Omental fat pad (tissue), 3 donors: ENCODE measurements at regions not wholly inside any gene's neighbourhood (a gene's known extent, or its start where the extent isn't known, plus 50 kb on each side); places are given as distances from the start of the nearest gene placed in this dataset.
A peak's percentile ranks its signal among the peaks of the same experiment; 100 is the strongest.

Experiments
- ATAC-seq: fragments of 150-250 bp; one replicate; pipeline ENCODE4 v1.9.1; 2016; ENCODE audit warnings: mild to moderate bottlenecking, moderate library complexity; ENCODE audit not compliant: low FRiP score
- DNase-seq: peaks from one replicate; pipeline ENCODE4 v3.0.0-alpha.2; 2019; ENCODE audit warnings: low spot score
- TF ChIP-seq, protein P1 (sequence below), 3 donors: fragments of 450-650 bp; IDR thresholded peaks; one replicate each; pipeline ENCODE4 v1.5.1; 2016 to 2017; ENCODE audit warnings: antibody characterized with exemption in 3 of 3, mild to moderate bottlenecking in 3 of 3, moderate library complexity in 2 of 3

DNA sequence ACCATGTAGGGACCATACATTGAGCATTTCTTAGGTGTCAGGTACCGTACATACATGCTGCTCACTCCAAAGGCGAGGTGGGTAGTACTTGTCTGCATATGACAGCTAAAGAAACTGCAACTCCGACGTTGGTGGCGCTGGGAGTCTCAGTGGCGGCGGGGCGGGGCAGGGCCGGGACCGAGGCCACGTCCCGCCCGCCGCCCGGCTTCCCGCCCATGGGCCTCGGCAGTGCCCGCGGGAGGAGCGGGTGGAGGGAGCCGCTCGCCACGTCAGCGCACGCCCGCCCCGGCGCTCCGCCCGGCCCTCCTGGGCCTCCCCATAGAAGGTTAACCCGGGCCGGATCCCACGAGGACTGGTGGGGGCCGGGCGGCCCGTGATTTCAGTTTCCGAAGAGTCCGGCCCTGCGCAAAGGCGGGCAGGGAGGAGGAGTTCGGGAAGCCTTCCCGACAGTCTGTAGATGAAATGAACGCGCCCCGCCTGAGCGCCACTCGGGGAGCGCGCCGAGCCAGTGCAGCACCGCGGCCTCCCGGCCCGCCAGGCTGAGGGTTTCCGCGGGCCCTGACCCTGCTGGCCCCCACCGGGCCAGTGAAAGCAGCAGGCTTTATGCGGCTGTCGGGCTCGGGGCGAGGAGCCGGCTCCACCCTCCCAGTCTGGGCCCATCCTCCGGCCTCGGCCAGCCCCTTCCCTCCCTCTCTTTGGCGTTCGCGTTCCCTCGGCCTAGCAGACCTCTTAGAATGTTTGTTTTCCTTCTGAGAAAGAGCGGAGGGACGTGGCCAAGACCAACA is 119.9 kb upstream of the JUN start:
- TF ChIP-seq, protein P1, sequence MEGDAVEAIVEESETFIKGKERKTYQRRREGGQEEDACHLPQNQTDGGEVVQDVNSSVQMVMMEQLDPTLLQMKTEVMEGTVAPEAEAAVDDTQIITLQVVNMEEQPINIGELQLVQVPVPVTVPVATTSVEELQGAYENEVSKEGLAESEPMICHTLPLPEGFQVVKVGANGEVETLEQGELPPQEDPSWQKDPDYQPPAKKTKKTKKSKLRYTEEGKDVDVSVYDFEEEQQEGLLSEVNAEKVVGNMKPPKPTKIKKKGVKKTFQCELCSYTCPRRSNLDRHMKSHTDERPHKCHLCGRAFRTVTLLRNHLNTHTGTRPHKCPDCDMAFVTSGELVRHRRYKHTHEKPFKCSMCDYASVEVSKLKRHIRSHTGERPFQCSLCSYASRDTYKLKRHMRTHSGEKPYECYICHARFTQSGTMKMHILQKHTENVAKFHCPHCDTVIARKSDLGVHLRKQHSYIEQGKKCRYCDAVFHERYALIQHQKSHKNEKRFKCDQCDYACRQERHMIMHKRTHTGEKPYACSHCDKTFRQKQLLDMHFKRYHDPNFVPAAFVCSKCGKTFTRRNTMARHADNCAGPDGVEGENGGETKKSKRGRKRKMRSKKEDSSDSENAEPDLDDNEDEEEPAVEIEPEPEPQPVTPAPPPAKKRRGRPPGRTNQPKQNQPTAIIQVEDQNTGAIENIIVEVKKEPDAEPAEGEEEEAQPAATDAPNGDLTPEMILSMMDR (IDR thresholded peaks at IDR 0.05): no peak
- DNase-seq: peak; percentile 71
- peak; percentile 98 for ATAC-seq

DNA sequence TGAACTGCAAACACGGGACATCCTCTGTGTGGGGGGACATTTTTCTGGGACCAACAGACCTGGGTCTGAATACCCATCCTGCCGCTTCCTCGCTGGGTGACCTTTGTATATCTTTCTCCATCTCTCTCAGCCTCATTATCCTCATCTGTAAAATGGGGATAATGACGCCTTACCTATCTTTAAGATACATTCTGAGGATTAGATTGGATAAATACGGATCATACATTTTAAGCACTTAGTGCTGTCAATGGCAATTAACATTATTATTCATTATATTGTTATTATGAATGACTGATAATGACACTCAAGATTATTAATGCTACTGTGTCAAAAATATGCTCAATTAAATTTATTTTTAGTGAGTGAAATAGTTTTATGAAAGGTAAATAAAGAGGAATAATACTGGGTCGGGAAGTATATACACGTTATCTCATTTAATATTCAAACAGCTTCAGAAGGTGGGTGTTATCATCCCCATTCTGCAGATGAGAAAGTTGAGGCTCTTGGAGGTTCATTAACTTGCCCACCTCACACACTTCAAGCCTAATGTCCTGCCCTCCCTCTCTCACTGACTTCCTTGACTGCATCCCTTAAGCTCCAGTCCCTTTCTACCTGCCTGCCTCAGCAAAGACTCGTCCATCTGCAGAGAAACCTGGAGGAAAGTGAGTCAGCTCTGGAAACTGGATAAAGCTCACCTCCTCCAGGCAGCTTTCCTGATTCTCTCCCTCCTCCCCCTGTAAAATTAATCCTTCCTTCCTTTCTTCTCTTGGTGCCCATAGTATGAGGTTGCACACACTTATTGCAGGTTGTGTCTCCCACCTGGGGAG is 120.7 kb upstream of the JUN start:
- DNase-seq (no peak), ATAC-seq (no peak)
- TF ChIP-seq, protein P1 (IDR thresholded peaks at IDR 0.05): no peak

DNA sequence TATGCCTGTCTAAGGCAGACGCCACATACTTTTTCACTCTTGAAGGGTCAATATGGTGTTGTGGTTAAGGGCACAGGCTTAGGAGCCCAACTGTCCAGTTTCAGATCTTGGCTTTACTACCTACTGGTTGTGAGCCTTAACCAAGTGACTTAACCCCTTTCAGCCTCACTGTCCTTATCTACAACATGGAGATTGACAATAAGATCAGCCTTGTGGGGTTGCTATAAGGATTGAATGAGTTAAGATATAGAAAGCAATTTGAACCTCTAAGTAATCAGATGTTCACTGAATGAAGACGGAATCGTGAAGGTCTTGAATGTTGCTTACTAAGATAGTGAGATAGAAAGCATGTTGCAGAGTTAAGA is 121.3 kb upstream of the JUN start:
- TF ChIP-seq, protein P1 (IDR thresholded peaks at IDR 0.05): no peak
- DNase-seq: no peak
- no peak for ATAC-seq

DNA sequence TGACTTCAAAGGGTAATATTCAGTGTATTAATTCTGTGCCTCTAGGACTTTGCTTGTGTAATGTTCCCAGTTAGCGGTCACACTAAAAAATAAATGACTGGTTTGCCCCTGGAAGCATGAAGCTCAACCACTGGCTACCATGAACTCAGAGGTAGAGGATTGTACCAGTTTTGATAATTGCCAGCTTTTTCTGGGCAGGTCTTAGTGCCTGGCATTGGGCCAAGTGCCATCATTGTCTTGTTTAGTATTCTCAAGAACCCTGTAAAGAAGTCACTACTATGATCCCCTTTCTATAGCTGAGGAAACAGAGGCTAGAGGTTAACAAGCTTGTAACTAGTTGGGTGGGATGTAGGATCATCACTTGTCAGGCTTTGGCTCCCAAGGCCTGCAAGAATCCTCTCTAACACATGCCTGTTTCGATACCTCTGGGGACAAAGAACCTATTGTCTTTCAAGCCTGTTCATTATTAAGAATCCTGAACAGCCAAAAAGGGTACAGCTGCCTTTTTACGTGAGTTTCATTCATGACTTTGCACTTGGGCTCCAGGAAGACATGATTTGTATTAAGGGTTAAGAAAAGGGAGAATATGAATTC is 121.9 kb upstream of the JUN start:
- no peak for ATAC-seq
- no peak for DNase-seq
- TF ChIP-seq, protein P1 (IDR thresholded peaks at IDR 0.05): no peak

DNA sequence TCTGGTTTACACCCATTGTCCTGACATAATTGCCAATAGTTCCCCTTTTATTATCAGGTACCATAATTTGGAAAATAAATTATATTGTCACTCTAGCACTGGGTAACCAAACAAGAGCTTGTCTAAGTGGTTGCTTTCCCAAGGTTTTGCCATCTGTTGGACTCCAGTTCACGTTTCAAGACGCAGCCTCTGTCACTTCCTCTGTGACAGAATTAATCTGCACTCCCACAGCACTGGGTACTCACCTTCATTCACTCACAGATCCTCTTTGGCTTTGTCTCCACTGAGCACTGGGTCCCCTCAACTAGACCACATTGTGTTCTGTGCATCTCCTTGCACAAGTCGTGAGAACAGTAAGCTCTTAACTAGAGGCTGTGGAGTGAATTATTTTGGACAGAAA is 123.6 kb upstream of the JUN start:
- DNase-seq (no peak), ATAC-seq (no peak)
- TF ChIP-seq, protein P1 (IDR thresholded peaks at IDR 0.05): no peak

DNA sequence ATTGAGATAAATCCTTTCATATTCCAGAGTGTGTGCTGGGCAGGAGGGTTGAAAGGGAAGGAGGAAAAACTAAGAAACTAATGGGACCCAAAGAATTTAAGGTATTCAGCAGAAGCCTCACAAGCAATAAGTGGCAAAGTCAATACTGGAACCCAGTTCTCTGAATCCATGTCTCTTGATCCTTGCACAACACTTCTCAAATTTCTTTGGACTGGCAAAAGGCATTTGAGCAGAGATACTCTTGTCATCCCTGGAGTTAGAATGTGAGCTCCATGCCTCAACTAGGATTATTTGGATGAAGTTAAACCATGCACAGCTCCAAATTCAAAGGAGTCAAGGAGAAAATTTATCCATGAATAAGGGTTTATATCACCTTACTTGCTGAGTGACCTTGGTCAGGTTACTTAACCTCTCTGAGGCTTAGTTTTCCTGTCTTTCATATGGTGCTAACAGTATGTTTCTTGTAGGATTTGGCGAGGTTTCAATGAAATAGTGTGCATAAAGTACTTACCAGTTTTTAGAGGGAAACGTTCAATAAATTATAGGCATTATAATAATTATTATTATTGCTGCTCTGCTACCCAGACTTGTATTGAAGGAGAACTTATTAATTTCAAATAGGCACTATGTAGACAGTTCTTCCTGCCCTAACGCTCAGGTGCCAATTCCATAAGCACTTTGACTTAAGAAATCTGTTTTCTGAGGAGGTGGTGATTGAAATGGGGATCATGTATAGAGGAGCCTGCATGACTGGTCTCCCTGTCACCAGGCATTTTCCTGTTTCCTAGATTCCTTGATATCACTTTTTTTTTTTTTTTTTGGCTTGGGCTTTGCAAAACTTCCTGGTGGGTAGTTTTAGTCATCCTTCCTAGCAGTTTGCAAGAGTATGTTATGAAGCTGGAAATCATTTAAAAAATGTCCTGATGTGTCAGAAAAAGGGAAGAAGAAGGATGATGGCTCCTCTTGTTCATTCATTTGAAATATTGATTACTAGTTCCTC is 125.0 kb upstream of the JUN start:
- TF ChIP-seq, protein P1 (IDR thresholded peaks at IDR 0.05): no peak
- ATAC-seq: peak; percentile 41
- no peak for DNase-seq
